Skin of body (tissue), 1 donor: ENCODE measurements at regions not wholly inside any gene's neighbourhood (a gene's known extent, or its start where the extent isn't known, plus 50 kb on each side); places are given as distances from the start of the nearest gene placed in this dataset.
A peak's percentile ranks its signal among the peaks of the same experiment; 100 is the strongest.

Source experiments
- DNase-seq: peaks from one replicate; lab custom pipeline; 2025; lab: John Stamatoyannopoulos, UW

GRCh38 chr9:1261879-1262766 lies 212.0 kb downstream of the DMRT2 start:
- DNase-seq = no peak

DNA sequence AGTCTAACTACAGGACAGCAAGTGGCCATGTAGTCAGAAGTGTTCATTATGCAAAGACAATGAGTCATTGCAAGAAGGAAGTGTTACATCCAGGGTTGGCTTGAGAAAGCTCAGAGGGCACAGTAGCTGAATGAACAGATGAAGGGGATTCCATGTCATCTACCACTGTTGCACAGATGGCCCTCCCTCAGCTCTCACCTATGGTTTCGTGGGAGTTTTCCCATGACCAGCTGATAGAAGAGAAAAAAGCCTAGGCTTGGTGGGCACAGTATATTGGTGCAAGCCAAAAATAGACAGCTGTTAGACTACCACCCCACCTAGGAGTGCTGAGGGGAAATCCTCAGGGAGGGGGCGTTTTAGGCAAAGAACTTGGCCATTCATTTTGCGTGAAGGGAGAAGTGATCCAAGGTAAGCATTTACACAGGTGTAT lies 217.0 kb downstream of the DMRT2 start:
- DNase-seq = no peak

DNA sequence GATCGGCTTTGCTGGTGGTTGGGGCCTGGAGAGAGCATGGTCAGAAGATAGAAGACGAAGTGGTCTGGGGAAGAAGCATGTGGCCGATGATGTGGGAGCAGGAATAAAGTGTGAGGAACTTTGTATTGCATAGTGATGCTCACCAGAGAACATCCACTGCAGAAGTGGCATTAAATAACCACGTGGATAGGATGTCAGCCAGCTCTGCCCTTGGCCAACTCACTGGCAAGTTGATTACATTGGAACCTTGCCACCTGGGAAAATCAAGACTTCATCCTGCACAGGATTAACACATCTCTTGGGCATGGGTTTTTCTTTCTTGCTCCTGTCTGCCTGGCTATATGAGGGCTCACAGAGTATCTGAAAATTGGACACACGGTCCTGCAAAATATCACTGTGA lies 217.4 kb downstream of the DMRT2 start:
- no peak for DNase-seq

DNA sequence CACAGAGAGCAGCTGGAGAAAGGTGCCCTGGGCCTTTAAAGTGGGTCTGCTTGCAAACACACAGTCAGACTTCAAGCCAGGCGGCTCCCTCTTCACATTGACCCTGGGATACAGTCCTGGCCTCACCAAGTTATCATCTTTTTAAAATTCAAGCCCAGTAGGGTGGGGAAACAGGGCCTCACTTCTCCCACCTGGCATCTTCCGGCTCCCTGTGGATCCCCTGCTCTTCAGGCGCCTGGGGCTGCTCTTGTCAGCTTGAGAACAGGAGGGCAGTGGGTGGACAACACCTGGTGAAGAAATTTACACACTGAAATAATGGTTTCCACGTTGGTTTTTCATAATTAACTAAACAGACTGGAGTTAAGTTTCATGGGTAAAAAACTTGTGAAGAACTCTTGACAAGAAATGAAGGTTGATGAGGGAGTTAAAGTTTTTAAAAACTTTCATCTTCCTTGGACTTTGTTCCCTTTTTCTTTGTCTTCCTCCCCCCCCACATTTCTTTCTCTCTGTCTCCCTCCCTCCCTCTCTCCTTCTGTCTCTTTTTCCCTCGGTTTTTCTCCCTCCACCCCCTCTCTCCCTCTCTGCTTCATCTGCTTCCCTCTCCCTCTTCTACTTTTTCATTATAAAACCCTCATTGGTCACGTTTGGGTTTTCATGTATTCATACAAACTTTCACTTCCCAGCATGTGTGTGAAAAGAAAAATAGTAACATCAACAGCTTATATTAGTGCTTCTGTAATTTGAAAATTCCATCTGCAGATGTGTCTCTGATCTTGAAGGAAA lies 219.6 kb downstream of the DMRT2 start:
- no peak for DNase-seq

GRCh38 chr9:1271367-1271766 lies 221.2 kb downstream of the DMRT2 start:
- no peak for DNase-seq

DNA sequence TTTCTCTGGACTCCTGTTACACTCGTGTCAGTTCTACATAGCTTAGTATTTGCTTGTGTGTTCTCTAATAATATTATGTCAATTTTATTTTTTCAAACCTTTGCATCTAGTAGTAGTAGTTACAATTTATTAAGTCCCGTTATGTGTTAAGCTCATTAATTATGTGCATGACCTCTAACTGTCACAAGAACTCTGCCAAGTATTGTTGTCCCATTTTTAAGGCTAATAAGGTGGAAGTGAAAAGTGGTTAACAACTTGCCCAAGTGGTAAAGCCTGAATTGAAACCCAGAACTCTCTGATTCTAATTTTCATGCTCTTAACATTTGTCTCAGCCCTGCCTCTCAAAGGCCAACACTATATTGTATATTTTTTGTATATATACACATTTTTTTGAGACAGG lies 221.6 kb downstream of the DMRT2 start:
- no peak for DNase-seq

GRCh38 chr9:1272488-1272887 lies 222.3 kb downstream of the DMRT2 start:
- DNase-seq = no peak

DNA sequence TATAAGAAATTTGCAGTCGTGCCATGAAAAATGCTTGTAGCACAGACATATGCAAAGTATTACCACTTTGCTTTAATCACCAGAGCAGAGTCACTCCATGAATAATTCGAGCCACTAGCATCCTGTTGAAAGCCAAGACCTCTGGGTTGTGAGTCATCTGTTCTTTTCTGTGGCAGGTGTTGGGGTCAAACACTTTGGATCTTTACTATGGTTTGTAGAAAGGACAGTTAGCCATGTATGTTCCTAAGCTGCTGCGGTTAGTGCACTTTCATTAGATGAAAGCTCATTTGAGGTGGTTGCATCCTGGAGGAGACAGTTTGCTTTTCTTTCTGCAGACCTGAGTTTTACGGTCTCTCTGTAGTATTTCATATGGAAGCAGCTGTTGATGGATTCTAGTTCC lies 223.7 kb downstream of the DMRT2 start:
- DNase-seq = no peak

- no peak for DNase-seq
These were observed 224.2 kb downstream of the DMRT2 start for GRCh38 chr9:1274334-1274733.

DNA sequence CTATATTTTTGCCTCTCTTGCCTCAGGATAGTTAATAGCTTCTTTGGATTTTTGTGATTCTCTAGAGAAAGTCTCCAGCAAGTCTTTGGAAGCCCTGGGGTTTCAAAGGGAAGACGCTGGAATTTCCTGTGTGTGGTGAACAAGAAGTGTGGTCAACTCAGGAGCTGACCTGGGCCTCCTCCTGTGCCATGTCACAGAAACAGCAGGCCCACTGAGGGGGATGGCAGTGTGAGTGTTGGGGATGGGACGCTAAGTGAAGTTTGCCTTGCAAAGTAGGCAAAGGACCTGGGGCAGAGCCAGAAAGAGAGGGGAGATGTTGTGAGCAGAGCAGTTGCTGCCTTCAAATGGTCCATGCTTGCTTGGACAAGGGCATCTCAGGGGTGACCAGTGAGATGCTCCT lies 226.3 kb downstream of the DMRT2 start:
- DNase-seq = no peak

DNA sequence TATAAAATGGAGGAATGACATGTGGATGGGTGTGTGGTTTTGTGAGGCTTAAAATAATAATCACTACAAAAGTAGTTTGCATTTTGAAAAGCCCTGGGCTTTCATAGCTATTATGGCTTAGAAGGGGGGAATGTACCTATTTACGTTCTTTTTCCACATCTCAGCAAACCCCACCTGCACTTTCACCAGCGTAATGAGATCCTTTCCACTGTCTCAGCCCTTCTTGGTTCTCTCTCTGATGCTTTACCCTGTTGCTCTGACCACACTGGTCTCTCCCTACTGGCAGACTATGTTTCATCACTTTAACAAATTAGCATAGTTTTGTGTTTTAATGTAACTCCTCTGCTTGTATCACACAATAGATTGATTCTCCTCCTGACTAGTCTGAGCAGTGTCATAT lies 234.6 kb downstream of the DMRT2 start:
- no peak for DNase-seq

GRCh38 chr9:1285526-1285925 lies 235.4 kb downstream of the DMRT2 start:
- no peak for DNase-seq

DNA sequence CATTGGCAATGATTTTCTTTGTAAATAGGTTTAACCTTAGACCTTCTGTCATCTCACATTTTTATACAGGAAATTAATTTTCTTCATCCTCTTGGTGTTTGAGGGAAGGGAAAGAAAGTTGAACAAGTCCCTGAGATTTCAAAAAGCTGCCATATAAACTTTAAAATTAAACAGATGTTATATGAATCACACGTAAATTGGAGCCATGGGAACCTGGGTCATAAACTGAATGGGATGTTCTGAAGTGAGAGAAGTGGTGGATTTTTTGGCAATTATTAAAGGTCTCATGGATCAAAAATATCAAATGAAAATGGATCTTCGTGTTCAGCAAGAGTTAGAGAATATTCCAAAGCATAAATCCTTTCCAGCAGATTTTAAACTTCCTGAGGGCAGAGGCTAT lies 242.2 kb downstream of the DMRT2 start:
- DNase-seq = no peak

DNA sequence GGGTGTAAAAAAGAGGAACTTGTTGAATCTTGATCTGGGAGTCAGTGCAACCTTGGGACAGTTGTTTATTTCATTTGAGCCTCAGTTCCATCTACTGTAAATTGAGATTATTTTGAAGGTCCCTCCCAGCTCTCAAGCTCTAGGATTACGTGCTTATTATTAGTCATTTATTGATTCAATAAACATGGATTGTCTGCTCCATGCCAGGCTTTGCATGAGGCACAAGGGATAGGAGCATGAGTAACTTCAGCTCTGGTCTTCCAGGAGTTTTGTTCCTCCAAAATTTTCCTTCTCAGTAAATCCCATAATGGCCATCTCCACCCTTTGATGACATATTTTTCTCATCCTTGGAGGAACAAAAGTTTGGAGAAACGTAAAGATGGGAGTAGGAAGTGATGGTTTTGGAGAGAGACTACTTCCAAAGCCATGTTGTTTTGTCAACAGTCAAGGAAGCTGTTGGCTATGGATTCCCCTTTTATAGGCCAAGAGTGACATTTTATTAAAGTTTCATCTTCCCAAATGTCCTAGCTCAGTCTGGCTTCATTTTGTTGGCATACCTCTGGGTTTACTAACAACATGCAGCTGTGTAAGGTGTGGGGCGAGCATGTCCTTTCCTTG lies 244.6 kb downstream of the DMRT2 start:
- peak; percentile 39 for DNase-seq

- DNase-seq = no peak
These were observed 246.2 kb downstream of the DMRT2 start for GRCh38 chr9:1296331-1296730.

- DNase-seq = peak; percentile 31
These were observed 247.9 kb downstream of the DMRT2 start for GRCh38 chr9:1298046-1298445.

DNA sequence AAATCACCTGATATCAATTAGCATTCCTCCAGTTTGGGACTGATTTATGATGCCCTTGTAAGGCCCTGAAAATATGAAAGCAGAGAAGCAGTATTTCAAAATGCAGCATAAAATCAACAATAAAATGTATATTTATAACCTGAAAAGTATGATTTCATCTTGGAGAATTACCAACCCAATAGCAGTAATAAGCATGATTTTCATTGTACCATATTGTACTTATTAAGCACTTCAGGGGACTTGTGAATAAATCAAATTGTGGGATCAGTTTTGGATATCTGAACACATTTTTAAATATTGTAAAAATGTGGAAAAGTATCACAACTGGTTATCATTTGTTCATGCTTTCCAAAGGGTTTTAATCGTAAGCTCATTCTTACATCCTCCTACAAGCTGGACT lies 250.8 kb downstream of the DMRT2 start:
- DNase-seq = peak; percentile 92

GRCh38 chr9:1303932-1304331 lies 253.8 kb downstream of the DMRT2 start:
- no peak for DNase-seq

DNA sequence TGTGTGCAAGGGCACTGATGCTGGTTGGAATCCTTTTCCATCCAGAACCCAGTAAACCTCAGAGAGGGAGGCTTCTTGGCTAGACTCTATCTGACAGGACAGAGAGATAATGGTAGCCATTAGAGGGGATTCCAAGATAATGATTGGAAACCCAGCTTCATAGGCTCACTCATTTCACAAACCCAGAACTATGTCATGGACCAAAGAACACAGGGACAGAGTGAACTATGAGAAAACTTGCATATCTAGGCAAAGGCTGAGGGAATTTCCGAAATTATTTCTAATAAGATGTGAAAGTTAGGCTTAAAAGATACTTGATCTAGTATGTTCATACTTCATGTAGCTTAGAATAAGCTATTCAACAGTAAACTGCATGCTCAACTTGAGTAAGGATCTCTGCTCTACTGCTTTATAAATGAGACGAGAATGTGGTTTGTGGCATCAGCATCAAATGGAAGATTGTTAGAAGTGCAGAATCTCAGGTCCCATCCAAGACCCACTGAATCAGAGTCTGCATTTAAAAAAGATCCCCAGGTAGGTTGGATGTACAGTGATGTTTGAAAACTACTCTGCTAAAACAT lies 261.4 kb downstream of the DMRT2 start:
- no peak for DNase-seq

DNA sequence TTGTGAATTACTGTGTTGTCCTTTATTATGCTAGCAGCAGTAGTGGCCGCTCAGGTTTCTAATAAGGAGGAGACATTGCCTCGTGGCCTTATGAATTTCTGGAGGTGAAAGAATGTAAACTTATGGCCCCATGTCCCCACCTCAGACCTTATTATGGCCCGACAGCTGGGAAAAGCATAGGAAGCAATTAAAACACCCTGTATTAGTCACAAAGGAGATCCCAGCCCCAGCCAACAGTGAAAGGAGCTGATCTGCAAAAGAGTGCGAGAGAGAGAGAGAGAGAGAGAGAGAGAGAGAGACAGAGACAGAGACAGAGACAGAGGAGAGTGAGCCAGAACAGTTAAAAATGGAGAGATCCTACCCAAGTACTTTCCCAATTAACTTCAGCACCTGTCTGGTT lies 269.3 kb downstream of the DMRT2 start:
- no peak for DNase-seq

- peak; percentile 28 for DNase-seq
These were observed 269.9 kb downstream of the DMRT2 start for GRCh38 chr9:1320051-1320557.
